GM23338 (cell line): ENCODE measurements at regions not wholly inside any gene's neighbourhood (a gene's known extent, or its start where the extent isn't known, plus 50 kb on each side); places are given as distances from the start of the nearest gene placed in this dataset.

ENCODE experiments used
- CREB1 ChIP-seq: fragments of 250-450 bp; sonication (Bioruptor Pico); IDR thresholded peaks from 2 replicates; pipeline ENCODE4 v1.5.0; 2020; ENCODE audit warnings: low read depth, mild to moderate bottlenecking, moderate library complexity
- EZH2 ChIP-seq: fragments of 200-600 bp; sonication (generic); IDR thresholded peaks from one replicate; pipeline ENCODE4 v1.8.0; 2017; ENCODE audit warnings: antibody characterized with exemption, mild to moderate bottlenecking, low read depth; ENCODE audit not compliant: unreplicated experiment
- EZH2phosphoT487 ChIP-seq: fragments of 200-600 bp; sonication (generic); IDR thresholded peaks from one replicate; pipeline ENCODE4 v1.8.1; 2018; ENCODE audit warnings: antibody characterized with exemption; ENCODE audit not compliant: unreplicated experiment
- JUNB ChIP-seq: IDR thresholded peaks from one replicate; pipeline ENCODE4 v1.6.1; 2016; ENCODE audit warnings: antibody characterized with exemption; ENCODE audit not compliant: unreplicated experiment
- NANOG ChIP-seq: IDR thresholded peaks from 2 replicates; pipeline ENCODE4 v1.6.1; 2016; ENCODE audit warnings: antibody characterized with exemption, borderline replicate concordance
- POLR2AphosphoS5 ChIP-seq: IDR thresholded peaks from 2 replicates; pipeline ENCODE4 v1.6.1; 2016; ENCODE audit warnings: antibody characterized with exemption, low read depth
- STAT1 ChIP-seq: IDR thresholded peaks from one replicate; pipeline ENCODE4 v1.6.1; 2016; ENCODE audit warnings: antibody characterized with exemption; ENCODE audit not compliant: unreplicated experiment
- ZNF114 ChIP-seq: fragments of 250-450 bp; sonication (Bioruptor Pico); IDR thresholded peaks from 2 replicates; pipeline ENCODE4 v1.5.0; 2020; ENCODE audit warnings: mild to moderate bottlenecking, moderate library complexity
- ZNF331 ChIP-seq: fragments of 250-450 bp; sonication (Bioruptor Pico); IDR thresholded peaks from 2 replicates; pipeline ENCODE4 v1.5.0; 2020; ENCODE audit warnings: low read depth, mild to moderate bottlenecking, moderate library complexity
- TF ChIP-seq, protein P1 (sequence below), 2 experiments: fragments of 200-600 bp in 1 of 2; sonication (generic) in 1 of 2; conservative IDR thresholded peaks; 2 replicates each; pipeline versions ENCODE4 v1.5.1 to v1.6.1; 2016 to 2017; ENCODE audit warnings: antibody characterized with exemption in 2 of 2, low read depth in 2 of 2, mild to moderate bottlenecking in 2 of 2, moderate library complexity in 1 of 2
- TF ChIP-seq, protein P2 (sequence below): IDR thresholded peaks from one replicate; pipeline ENCODE4 v1.6.1; 2018; ENCODE audit warnings: antibody characterized with exemption; ENCODE audit not compliant: unreplicated experiment
- TF ChIP-seq, protein P3 (sequence below): fragments of 250-450 bp; sonication (Bioruptor Pico); IDR thresholded peaks from 2 replicates; pipeline ENCODE4 v1.5.0; 2020; ENCODE audit warnings: mild to moderate bottlenecking, moderate library complexity

DNA sequence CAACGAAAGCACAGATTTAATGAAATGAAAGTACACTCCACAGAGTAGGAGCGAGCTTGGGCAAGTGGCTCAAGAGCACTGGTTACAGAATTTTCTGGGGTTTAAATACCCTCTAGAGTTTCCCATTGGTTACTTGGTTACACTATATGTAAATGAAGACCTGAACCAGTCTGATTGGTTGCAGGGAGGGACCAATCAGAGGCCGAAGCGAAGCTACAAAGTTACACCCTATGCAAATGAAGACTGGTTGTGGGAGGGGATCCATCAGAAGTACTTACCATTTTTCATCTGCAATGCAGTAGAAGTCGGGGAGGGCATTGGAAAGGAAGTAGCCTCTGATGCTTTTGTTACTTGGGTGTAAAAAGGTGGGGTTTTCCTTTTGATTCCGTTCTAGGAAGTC lies 132.0 kb downstream of the PMP22 start:
- TF ChIP-seq, protein P1, sequence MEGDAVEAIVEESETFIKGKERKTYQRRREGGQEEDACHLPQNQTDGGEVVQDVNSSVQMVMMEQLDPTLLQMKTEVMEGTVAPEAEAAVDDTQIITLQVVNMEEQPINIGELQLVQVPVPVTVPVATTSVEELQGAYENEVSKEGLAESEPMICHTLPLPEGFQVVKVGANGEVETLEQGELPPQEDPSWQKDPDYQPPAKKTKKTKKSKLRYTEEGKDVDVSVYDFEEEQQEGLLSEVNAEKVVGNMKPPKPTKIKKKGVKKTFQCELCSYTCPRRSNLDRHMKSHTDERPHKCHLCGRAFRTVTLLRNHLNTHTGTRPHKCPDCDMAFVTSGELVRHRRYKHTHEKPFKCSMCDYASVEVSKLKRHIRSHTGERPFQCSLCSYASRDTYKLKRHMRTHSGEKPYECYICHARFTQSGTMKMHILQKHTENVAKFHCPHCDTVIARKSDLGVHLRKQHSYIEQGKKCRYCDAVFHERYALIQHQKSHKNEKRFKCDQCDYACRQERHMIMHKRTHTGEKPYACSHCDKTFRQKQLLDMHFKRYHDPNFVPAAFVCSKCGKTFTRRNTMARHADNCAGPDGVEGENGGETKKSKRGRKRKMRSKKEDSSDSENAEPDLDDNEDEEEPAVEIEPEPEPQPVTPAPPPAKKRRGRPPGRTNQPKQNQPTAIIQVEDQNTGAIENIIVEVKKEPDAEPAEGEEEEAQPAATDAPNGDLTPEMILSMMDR (conservative IDR thresholded peaks at IDR 0.05; ENCODE audit: low read depth in 2 of 2): no peak
- TF ChIP-seq EZH2 (no peak), POLR2AphosphoS5 (no peak), NANOG (no peak), EZH2phosphoT487 (no peak), JUNB (no peak), ZNF331 (CRISPR knock-in tag) (no peak), ZNF114 (CRISPR knock-in tag) (no peak), STAT1 (no peak), CREB1 (CRISPR knock-in tag) (no peak)
- TF ChIP-seq, protein P2, sequence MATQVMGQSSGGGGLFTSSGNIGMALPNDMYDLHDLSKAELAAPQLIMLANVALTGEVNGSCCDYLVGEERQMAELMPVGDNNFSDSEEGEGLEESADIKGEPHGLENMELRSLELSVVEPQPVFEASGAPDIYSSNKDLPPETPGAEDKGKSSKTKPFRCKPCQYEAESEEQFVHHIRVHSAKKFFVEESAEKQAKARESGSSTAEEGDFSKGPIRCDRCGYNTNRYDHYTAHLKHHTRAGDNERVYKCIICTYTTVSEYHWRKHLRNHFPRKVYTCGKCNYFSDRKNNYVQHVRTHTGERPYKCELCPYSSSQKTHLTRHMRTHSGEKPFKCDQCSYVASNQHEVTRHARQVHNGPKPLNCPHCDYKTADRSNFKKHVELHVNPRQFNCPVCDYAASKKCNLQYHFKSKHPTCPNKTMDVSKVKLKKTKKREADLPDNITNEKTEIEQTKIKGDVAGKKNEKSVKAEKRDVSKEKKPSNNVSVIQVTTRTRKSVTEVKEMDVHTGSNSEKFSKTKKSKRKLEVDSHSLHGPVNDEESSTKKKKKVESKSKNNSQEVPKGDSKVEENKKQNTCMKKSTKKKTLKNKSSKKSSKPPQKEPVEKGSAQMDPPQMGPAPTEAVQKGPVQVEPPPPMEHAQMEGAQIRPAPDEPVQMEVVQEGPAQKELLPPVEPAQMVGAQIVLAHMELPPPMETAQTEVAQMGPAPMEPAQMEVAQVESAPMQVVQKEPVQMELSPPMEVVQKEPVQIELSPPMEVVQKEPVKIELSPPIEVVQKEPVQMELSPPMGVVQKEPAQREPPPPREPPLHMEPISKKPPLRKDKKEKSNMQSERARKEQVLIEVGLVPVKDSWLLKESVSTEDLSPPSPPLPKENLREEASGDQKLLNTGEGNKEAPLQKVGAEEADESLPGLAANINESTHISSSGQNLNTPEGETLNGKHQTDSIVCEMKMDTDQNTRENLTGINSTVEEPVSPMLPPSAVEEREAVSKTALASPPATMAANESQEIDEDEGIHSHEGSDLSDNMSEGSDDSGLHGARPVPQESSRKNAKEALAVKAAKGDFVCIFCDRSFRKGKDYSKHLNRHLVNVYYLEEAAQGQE: no peak
- TF ChIP-seq, protein P3, sequence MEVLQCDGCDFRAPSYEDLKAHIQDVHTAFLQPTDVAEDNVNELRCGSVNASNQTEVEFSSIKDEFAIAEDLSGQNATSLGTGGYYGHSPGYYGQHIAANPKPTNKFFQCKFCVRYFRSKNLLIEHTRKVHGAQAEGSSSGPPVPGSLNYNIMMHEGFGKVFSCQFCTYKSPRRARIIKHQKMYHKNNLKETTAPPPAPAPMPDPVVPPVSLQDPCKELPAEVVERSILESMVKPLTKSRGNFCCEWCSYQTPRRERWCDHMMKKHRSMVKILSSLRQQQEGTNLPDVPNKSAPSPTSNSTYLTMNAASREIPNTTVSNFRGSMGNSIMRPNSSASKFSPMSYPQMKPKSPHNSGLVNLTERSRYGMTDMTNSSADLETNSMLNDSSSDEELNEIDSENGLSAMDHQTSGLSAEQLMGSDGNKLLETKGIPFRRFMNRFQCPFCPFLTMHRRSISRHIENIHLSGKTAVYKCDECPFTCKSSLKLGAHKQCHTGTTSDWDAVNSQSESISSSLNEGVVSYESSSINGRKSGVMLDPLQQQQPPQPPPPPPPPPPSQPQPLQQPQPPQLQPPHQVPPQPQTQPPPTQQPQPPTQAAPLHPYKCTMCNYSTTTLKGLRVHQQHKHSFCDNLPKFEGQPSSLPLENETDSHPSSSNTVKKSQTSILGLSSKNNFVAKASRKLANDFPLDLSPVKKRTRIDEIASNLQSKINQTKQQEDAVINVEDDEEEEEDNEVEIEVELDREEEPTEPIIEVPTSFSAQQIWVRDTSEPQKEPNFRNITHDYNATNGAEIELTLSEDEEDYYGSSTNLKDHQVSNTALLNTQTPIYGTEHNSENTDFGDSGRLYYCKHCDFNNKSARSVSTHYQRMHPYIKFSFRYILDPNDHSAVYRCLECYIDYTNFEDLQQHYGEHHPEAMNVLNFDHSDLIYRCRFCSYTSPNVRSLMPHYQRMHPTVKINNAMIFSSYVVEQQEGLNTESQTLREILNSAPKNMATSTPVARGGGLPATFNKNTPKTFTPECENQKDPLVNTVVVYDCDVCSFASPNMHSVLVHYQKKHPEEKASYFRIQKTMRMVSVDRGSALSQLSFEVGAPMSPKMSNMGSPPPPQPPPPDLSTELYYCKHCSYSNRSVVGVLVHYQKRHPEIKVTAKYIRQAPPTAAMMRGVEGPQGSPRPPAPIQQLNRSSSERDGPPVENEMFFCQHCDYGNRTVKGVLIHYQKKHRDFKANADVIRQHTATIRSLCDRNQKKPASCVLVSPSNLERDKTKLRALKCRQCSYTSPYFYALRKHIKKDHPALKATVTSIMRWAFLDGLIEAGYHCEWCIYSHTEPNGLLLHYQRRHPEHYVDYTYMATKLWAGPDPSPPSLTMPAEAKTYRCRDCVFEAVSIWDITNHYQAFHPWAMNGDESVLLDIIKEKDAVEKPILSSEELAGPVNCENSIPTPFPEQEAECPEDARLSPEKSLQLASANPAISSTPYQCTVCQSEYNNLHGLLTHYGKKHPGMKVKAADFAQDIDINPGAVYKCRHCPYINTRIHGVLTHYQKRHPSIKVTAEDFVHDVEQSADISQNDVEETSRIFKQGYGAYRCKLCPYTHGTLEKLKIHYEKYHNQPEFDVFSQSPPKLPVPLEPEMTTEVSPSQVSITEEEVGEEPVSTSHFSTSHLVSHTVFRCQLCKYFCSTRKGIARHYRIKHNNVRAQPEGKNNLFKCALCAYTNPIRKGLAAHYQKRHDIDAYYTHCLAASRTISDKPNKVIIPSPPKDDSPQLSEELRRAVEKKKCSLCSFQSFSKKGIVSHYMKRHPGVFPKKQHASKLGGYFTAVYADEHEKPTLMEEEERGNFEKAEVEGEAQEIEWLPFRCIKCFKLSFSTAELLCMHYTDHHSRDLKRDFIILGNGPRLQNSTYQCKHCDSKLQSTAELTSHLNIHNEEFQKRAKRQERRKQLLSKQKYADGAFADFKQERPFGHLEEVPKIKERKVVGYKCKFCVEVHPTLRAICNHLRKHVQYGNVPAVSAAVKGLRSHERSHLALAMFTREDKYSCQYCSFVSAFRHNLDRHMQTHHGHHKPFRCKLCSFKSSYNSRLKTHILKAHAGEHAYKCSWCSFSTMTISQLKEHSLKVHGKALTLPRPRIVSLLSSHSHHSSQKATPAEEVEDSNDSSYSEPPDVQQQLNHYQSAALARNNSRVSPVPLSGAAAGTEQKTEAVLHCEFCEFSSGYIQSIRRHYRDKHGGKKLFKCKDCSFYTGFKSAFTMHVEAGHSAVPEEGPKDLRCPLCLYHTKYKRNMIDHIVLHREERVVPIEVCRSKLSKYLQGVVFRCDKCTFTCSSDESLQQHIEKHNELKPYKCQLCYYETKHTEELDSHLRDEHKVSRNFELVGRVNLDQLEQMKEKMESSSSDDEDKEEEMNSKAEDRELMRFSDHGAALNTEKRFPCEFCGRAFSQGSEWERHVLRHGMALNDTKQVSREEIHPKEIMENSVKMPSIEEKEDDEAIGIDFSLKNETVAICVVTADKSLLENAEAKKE (CRISPR knock-in tag): no peak
